Forelimb muscle (tissue), 1 donor: ENCODE measurements at regions not wholly inside any gene's neighbourhood (a gene's known extent, or its start where the extent isn't known, plus 50 kb on each side); places are given as distances from the start of the nearest gene placed in this dataset.

ENCODE experiments used
- DNase-seq: peaks from one replicate; pipeline ENCODE4 v3.0.0-alpha.2; 2013; ENCODE audit warnings: low read depth

DNA sequence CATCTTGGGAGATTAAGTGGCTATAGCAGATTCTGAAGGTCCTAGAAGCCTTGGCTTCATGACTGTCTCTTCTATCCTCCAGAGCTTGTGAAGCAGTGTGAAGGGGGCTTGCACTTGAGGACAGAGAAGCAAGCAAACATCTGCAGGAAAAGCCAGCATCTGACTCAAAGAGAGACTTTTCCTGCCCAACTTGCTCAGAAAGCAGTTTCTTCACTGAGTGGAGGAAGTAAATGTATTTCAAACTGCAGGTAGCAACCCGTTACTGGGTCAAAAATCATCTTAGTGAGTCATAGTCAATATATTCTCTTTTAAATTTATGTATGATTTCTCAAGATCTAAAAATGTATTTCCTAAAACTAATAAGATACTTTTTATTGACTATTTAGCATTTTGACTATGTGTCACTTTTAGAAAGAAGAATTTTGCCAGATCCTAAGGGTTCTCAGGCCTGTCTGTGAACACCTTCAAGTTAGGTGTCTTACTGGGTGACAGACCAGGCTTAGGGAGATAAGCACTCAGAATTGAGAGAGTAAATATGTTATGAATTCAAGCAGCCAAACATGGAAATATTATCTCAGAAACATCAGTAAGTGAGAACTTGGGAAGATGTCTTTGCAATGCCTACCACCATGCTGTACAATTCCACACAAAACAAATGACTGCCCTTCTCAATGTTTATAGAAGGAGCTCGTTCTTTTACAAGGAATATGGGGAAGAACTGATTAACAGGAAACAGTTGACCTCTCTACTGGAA, 72.6 kb upstream of the DMAC1 start:
- no peak for DNase-seq

DNA sequence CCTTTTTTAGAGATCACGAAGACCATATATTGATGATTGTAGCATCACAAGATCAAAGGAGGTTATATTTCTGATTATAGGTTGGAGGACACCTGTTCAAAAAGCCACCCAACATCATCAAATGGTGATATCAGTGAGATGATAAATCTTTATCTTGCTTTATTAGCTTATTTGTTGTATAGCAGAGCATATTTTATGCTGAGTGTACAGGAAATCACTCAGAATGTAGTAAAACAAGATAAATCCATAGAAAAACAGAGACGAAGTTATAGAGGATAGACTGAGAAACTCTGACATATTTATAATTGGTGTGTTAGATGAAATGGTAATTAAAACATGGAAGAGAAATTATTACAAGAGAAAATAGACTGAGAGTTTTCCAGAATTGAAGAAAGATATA, 69.8 kb upstream of the DMAC1 start:
- DNase-seq: no peak

DNA sequence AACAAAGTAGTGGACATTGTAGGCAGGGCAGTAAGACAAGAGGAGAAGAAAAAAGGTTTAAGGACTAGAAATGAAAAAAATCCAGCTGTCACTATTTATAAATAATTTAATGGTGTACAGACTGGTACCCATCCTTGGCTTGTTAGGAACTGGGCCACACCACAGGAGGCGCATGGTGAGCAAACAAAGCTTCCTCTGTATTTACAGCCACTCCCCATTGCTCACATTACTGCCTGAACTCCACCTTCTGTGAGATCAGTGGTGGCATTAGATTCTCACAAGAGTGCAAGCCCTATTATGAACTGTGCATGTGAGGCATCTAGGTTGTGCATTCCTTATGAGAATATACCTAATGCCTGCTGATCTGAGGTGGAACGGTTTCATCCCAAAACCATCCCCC, 62.6 kb upstream of the DMAC1 start:
- no peak for DNase-seq

DNA sequence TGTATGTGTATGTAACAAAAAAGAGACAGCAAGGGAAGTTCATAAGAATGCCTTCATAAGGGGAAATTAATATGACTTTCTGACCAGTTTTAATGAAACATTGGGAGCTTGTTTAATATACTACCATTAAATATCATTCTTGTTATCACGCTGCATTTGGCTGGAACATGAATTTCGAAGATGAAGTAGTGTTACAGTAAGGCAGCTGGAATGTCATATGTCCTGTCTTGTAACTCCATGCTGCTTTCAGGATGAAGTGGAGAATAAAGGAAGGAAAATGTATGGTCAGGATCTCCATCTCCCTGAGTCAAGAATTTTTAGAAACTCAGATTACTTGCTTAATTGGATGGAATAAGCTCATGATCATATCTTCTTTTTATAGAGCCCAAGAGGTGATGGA, 61.5 kb upstream of the DMAC1 start:
- DNase-seq: no peak

DNA sequence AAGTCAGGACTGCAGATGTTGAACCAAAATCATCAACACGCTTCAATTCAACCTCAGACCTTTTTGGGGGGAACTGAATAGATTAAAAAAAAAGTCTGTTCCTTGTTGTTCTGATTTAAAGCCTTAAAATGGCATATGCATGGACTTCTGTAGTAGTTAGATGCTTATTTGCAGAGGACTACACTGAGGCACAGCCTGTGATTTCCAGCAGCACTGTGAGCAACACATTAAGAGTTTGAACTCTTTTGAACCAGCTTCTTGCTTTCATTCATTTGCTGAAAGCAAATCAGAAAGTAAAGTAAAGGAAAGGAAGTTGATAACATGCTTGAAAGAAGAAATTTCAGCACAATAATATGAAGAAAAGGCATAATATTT, 60.7 kb upstream of the DMAC1 start:
- DNase-seq: no peak

DNA sequence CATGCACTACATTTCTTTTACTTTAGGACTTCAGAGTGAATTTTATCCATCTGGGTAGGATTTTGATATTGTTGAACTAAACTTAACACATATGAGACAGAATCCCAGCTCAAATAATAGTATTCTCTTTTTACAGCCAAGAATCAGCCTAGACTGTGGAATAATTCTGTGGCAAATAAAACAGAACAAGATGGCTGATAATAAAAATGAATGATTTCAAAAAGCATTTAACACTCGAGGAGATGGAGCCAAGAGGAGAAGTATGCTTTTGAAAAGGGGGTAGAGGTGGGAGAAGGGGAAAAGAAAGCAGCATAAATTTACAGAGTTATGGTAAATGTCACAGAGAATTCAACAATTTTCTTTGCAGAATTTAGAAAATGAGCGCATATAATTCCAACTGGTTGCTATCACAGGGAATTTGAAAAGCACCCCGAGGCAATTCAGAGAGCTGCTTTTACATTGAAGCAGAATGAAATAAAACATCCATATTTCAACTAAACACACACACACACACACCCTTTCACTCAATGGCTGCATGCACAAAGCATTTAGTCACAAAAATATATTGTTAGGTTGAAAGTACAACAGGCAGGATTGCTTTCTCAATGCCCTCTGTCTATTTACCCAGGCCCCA, 60.2 kb upstream of the DMAC1 start:
- DNase-seq: no peak

DNA sequence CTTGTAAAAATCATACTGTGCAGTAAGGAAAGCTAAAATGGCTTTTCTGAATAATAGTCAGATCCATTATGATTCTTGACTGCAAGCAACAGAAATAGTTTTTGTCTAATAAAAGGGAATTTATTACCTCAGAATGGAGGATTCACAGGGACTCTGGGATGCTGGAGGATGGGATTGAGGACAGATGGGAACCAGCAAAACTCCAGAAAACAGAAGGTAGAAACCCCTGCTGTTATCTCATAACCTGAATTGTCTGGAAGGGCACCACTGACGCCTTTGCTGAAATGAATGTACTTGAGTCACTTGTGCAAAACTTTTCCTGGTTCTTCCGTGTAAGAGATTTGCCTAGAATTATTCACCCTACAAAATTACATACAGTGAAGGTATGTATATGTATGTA, 58.6 kb upstream of the DMAC1 start:
- DNase-seq: no peak

DNA sequence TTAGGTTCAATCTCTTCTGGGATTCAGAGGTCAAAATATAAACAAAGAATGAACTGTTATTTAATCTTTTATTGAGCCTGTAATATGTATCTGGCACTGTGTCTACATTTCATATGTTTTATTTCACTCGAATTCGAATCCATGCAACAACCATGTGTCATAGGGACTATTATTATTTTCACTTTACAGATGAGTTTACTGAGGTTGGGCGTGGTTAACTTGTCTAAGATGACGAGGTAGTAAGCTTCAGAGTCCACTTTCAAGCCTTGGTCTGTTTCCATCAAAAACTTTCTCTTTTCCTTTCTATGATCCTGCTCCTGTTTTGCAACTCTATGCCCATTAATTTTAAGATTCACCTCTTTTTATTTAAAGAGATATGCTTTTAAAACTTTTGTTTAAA, 55.2 kb upstream of the DMAC1 start:
- no peak for DNase-seq
